Middle frontal gyrus (tissue), 1 donor: ENCODE measurements at regions not wholly inside any gene's neighbourhood (a gene's known extent, or its start where the extent isn't known, plus 50 kb on each side); places are given as distances from the start of the nearest gene placed in this dataset.

Source experiments
- DNase-seq: peaks from one replicate; pipeline ENCODE4 v3.0.0-alpha.2; 2015; ENCODE audit warnings: low spot score; ENCODE audit errors: extremely low spot score

DNA sequence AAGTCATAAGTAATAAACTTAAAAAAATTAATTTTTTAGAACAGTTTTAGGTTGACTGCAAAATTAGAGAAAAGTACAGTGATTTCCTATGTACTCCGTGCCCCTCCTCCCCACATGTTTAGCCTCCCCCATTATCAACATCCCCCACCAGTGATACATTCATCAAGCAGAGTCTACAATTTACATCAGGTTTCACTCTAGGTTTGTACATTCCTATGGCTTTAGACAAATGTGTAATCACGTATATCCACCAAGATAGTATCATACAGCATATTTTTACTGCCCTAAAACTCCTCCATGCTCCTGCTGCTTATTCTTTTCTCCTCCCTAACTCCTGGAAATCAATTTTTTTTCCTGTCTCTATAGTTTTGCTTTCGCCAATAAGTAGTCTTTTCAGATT, 438.7 kb downstream of the LRFN5 start:
- no peak for DNase-seq

DNA sequence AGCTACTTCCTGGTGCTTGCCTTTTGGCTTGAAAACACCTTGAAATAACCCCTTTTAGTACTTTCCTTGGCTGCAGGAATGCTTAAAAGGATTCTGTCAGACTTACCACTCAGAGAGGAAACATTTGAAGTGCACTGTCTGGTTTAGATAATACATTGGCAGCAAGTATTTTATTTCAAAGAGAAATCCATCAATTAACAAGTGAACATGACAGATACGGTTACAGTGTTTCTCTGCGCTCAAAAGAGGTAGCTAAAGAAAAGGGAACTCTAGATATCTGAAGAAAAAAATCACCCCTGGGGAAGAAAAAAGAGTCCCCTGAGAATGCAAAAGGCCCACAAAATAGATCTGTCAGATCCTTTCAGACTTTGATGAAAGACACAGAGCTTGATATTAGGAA, 421.9 kb downstream of the LRFN5 start:
- no peak for DNase-seq

DNA sequence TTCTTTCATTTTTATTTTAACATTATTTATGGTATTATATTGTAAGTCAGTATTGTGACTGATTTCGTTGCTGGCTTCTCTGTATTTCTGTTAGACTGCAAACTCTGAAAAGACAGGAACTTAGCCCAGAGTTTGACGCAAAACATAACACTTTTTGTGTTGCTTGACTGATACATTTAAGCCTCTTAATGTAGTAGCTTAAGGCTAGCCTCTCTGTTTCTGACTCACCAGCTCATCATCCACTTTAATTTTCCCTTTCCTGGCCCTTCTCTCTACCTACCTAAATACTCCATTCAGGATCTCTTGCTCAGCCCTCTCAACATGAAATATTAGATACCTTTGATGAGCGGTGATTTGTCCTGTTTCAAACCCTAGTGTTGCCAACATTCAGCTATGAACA, 420.6 kb downstream of the LRFN5 start:
- no peak for DNase-seq

DNA sequence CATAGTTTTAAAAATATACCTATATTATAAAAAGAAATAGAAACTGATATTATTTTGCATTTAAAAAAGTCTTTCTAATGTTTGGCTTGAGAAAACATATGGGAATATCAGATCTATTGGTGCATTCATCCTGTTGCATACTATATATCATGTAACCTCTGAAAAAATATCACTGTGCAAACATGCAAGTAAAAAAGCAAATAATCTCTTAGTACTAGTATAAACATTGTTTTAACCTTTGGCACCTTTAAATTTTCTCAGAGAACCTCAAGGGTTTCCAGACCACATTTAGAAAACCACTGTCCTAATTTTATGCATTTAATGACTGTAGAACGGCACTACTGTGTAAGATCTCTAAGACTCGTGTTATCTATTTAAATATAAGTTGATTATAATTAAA, 416.8 kb downstream of the LRFN5 start:
- DNase-seq: no peak

DNA sequence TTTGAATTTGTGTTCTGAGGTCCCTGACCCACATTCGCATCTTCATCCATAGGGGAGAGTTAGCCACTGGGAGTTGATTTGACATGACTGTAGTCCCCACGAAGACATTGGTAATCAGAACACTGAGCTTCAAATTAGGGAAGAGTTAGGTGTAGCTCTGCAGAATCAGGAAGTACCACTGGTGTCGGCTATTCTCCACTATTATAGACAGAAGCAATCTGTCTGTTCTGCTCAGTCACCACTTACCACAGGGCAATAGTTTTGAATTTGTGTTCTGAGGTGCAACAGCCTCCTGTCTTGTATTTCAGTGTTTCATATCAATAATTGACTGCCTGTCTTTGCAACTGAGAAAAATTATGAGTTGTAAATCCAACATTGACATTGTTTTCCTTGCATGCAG, 407.6 kb downstream of the LRFN5 start:
- DNase-seq: no peak

DNA sequence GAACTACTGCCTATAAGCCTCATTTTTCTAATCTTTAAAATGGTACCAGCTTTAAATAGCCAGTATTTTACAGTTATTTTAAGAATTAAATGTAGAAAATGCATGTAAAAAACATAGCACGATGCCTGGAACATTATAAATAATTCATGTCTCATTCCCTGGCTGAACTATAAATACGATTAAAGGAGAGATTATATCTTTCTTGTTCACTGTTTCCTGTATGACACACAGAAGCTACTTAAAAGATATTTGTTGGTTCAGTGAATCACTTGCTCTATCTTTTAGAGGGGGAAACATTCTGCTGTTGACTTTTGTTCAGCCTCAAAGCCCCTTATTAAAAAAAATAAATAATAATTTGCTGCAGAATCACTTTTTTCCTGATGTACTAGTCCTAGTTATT, 406.9 kb downstream of the LRFN5 start:
- DNase-seq: no peak

DNA sequence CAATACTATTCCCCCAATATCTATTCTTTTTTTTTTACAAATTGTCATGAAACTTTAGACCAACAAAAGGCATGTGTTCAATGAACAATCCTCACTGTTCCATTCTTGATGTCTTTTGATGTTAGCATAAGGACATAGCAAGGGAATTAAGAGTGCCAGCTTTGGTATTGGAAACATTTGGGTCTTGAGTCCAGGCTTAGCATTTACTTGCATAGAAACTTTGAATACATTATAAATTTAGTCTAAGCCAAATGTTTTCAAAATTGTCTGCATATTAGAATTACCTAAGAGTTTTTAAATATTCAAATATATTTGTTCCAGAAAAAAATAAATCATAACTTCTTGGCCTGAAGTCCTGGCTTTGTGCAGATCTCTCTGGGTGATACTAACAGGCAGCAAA, 406.5 kb downstream of the LRFN5 start:
- no peak for DNase-seq

DNA sequence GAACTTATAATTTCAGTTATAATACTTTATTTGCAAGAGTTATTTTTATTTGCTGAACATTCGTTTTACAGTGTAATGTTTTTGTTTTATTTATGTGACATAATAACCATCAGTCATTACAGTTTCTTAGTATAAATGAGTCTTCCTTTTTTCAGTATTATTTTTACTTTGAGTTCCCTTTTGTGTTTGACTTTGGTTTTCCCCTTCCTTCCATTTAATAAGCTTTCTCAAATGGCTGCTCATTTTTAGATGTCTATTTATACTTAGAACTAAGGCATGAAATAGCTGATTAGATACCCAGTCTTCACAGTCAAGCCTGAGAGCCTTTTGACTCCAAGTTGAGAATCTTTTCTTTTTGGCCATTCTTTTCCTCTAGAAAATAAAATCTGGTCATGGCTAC, 404.5 kb downstream of the LRFN5 start:
- DNase-seq: no peak

DNA sequence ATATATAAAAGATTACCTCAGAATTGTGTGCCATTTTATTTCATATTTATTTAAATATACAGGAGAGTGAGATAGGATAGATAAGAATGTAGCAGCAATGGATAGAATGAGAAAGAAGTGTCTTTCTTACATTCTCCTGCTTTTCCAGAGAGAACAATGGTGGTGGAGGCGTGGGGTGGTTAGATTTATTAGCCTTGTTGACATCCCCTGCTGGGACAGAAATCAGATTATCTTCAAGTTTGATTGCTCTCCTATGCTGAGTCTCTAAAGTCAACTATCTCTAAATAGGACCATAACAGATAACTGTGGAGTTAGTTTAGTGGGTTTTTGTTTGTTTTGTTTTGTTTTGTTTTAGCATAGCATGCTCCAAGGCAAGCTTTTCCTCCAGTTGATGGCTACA, 397.6 kb downstream of the LRFN5 start:
- no peak for DNase-seq

DNA sequence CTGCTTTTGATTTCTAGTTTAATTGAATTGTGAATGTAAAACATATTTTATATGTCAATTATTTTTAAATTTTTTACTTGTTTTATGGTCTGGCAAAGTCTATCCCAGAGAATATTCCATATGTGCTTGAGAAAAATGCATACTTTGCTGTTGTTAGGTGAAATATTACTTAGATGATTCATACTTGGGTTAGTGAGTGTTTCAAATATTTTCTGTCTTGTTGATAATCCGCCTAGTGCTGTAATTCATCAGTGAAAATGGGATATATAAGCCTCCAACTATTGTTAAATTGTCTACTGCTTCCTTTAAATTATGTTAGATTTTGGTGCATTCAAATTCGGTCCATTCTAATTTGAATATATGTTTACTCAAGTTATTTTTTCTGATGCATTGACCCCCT, 395.5 kb downstream of the LRFN5 start:
- DNase-seq: no peak

DNA sequence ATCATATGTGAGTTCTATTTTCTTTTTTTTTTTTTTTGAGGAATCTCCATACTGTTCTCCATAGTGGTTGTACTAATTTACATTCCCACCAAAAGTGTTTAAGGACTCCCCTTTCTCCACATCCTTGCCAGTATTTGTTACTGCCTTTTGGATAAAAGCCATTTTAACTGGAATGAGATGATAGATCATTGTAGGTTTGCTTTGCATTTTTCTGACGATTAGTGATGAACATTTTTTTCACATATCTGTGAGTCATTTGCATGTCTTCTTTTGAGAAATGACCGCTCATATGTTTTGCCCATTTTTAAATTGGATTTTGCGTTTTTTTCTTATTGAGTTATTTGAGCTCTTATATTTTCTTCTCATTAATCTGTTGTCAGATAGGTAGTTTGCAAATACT, 394.8 kb downstream of the LRFN5 start:
- no peak for DNase-seq

DNA sequence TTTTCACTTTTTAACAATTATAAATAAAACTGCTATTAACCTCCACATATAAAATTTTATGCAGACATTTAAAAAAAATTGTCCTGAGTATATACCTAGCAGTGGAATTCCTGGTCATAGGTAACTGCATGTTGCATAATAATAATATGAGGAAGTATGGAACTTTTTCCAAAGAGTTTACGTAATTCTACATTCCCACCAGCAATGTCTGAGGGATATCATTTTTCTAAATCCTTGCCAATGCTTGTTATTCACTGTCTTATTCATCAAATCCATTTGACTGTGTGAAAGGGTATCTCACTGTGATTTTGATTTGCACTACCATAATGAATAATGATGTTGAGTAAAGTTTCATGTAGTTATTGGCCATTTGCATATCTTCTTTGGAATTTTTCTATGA, 393.8 kb downstream of the LRFN5 start:
- no peak for DNase-seq

DNA sequence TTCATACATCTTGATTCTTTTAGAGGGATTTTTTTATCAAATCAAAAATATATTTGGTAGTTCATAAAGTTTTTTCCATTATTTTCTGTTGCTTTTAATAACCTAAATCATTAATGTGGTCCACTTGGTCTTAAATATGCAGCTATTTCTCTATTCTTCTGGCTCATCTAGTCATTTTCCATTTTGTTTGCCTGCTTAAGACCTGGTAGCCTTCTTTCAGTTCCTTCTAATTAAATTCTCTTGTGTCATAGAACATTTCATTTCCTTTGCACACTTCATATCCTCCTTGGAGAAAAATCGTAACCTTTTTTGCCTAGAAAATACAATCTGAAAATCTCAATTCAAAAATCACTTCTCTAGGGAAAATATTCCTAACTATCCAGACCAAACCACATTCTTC, 387.0 kb downstream of the LRFN5 start:
- DNase-seq: no peak

DNA sequence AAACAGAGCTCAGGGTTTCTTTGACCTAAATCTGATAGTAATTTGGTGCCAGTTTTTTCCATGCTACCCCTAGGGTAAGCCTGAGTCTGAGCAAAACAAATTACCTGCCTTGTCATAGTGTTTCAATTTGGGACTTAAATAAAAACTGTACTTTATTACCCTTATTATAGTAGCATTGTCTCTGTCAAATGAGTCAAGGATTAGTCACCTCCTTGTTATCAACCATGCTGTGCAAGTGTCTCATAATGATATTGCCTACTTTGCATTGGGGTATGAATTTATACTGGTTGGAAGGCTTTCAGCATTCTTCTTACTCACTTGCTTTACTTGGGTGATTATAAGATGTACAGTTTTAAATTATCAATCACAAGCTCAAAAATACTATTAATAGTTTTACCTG, 380.0 kb downstream of the LRFN5 start:
- no peak for DNase-seq

DNA sequence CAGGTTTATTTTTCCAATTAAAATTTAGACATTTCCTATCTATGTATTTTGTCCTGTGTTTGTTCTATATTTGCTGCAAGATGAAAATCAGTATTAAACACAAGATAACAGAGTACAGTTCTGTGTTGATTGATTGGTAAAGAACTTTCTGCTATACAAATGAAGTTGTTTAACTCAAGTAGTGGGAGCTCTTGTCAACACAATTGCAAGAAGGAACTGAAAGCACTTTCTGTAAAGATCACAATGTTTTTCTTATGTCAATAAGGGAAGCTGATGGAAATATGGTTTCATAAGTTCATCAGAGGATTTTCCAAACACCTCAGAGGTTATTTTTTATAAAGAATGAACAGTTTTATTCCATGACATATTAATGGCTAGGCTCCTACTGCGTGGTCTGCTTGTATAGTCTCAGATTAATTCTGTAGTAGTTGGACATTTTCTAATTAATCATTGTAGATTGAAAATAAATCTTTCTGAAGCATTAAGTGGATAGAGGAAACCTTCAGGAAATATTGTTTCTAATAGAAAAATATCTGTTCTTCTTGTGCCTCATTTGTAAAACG, 379.5 kb downstream of the LRFN5 start:
- DNase-seq: no peak

DNA sequence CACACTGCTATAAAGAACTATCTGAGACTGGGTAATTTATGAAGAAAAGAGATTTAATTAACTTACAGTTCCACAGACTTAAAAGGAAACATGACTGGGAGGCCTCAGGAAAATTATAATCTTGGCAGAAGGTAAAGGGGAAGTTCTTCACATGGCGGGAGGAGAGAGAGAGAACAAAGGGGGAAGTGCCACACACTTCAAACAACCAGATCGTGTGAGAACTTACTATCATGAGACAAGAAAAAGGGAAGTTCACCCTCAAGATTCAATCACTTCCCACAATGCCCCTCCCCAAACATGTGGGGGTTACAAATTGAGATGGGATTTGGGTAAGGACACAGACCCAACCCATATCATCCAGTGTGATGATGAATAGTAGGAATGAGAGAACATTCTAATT, 366.5 kb downstream of the LRFN5 start:
- DNase-seq: no peak

DNA sequence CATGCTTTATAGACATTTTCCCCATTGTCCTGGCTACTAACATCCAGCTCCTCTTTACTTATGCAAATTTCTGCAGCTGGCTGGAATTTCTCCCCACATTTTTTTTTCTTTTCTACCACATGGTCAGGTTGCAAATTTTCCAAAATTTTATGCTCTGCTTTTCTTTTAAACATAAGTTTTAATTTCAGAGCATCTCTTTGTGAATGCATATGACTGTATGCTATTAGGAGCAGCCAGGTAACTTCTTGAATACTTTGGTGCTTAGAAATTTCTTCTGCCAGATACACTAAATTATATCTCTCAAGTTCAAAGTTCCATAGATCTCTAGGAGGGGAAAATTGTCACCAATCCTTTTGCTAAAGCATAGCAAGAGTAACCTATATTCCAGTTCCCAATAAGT, 365.9 kb downstream of the LRFN5 start:
- DNase-seq: no peak

DNA sequence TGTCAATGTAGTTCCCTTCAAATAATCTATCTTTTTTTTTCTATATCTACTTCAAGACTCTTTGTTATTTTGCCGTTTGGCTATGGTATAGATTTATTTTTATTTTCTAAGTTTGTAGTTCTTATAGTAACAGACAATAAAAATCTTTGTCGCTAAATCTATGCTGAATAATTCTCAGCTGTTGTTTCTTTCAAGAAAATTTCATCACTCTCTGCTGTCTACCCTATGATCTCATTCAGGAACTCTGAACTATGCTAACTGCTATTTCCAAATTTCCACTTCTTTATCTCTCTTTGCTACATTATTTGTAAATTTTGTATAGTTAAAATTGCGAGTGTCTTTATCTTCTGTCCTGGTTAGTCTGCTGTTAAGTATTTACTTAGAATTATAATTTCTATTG, 353.6 kb downstream of the LRFN5 start:
- no peak for DNase-seq

DNA sequence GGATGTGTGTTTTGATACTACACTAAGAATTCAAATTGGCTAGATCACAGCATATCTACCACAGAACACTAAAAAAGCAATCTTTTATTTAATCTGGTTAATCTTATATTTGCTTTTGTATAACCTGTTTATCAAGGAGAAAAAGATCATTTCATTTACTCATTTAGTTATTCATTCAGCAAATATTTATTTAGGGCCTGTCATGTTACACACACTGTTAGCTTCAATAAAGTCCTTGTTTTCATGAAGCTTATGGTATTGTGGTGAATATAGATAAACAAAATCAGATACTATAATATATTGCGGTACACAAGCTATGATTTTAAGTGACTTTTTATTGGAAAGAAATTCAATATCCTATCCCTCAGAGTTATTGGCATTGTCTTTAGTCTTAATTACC, 350.8 kb downstream of the LRFN5 start:
- no peak for DNase-seq
